G401.6 (cell line): ENCODE measurements at regions not wholly inside any gene's neighbourhood (a gene's known extent, or its start where the extent isn't known, plus 50 kb on each side); places are given as distances from the start of the nearest gene placed in this dataset.
A peak's percentile ranks its signal among the peaks of the same experiment; 100 is the strongest.
"Not testable (repeated sequence)": the region's sequence is repeated elsewhere in the genome, so short reads cannot be mapped to it uniquely, and the experiment has no call there.

Experiments used
- FAIRE-seq: peaks from 2 replicates; lab custom pipeline; 2012; peaks lifted over from hg19 to GRCh38; lab: Jason Lieb, UNC

- FAIRE-seq: no peak
These were observed 79.1 kb downstream of the CTH start for GRCh38 chr1:70490153-70490552.

GRCh38 chr1:70495370-70495769 is 84.3 kb downstream of the CTH start:
- FAIRE-seq: no peak

GRCh38 chr1:70496181-70496580 is 85.1 kb downstream of the CTH start:
- FAIRE-seq: no peak

- no peak for FAIRE-seq
These were observed 86.1 kb downstream of the CTH start for GRCh38 chr1:70497152-70497551.

- FAIRE-seq: no peak
These were observed 87.6 kb downstream of the CTH start for GRCh38 chr1:70498666-70499065.

- FAIRE-seq: no peak
These were observed 88.6 kb downstream of the CTH start for GRCh38 chr1:70499695-70500094.

GRCh38 chr1:70503358-70503757 is 92.3 kb downstream of the CTH start:
- no peak for FAIRE-seq

- no peak for FAIRE-seq
These were observed 93.2 kb downstream of the CTH start for GRCh38 chr1:70504176-70504820.

- no peak for FAIRE-seq
These were observed 93.7 kb downstream of the CTH start for GRCh38 chr1:70504821-70505193.

GRCh38 chr1:70507991-70508390 is 96.9 kb downstream of the CTH start:
- not testable (repeated sequence) for FAIRE-seq

- FAIRE-seq: peak; percentile 96
These were observed 99.2 kb downstream of the CTH start for GRCh38 chr1:70509996-70510876.

GRCh38 chr1:70517444-70517843 is 106.4 kb downstream of the CTH start:
- FAIRE-seq: no peak

GRCh38 chr1:70518106-70518505 is 107.0 kb downstream of the CTH start:
- FAIRE-seq: no peak

- FAIRE-seq: no peak
These were observed 117.7 kb downstream of the CTH start for GRCh38 chr1:70528590-70529333.

- no peak for FAIRE-seq
These were observed 125.8 kb downstream of the CTH start for GRCh38 chr1:70536708-70537366.

GRCh38 chr1:70537788-70538187 is 126.7 kb downstream of the CTH start:
- no peak for FAIRE-seq

GRCh38 chr1:70542030-70542429 is 131.0 kb downstream of the CTH start:
- no peak for FAIRE-seq

GRCh38 chr1:70542856-70543255 is 131.8 kb downstream of the CTH start:
- no peak for FAIRE-seq

GRCh38 chr1:70546726-70547125 is 135.7 kb downstream of the CTH start:
- FAIRE-seq: no peak

GRCh38 chr1:70552662-70553566 is 141.8 kb downstream of the CTH start:
- no peak for FAIRE-seq

- FAIRE-seq: no peak
These were observed 142.5 kb downstream of the CTH start for GRCh38 chr1:70553567-70553956.

GRCh38 chr1:70554341-70554740 is 143.3 kb downstream of the CTH start:
- no peak for FAIRE-seq
